HG02642 (cell line): ENCODE measurements at regions not wholly inside any gene's neighbourhood (a gene's known extent, or its start where the extent isn't known, plus 50 kb on each side); places are given as distances from the start of the nearest gene placed in this dataset.
"Not testable (repeated sequence)": the region's sequence is repeated elsewhere in the genome, so short reads cannot be mapped to it uniquely, and the experiment has no call there.

Experiments
- ATAC-seq: cut with Tn5 transposase; IDR thresholded peaks from one replicate; pipeline ENCODE4 v1.9.1; 2021; ENCODE audit warnings: mild to moderate bottlenecking; ENCODE audit not compliant: unreplicated experiment, poor library complexity

GRCh38 chr5:100983601-100984000, 80.5 kb upstream of the ST8SIA4 start:
- not testable (repeated sequence) for ATAC-seq

GRCh38 chr5:100974082-100974481, 71.0 kb upstream of the ST8SIA4 start:
- ATAC-seq: no peak

GRCh38 chr5:100970646-100971255, 67.7 kb upstream of the ST8SIA4 start:
- no peak for ATAC-seq

- no peak for ATAC-seq
Measured at GRCh38 chr5:100965291-100965690, 62.2 kb upstream of the ST8SIA4 start.
